Transverse colon (tissue), 4 donors: ENCODE measurements at regions not wholly inside any gene's neighbourhood (a gene's known extent, or its start where the extent isn't known, plus 50 kb on each side); places are given as distances from the start of the nearest gene placed in this dataset.

Experiments used
- DNase-seq: peaks from one replicate; pipeline ENCODE4 v3.0.0-alpha.2; 2019
- H3K27ac ChIP-seq, 4 donors: fragments of 200-600 bp; sonication (generic); 2 replicates each; pipeline ENCODE4 v1.5.1; 2016 to 2018; ENCODE audit warnings: inconsistent platforms in 4 of 4
- H3K27me3 ChIP-seq: fragments of 200-600 bp; sonication (generic); 2 replicates; pipeline ENCODE4 v1.5.1; 2017; ENCODE audit warnings: inconsistent platforms
- H3K36me3 ChIP-seq, 4 donors: fragments of 200-600 bp; sonication (generic); 2 replicates each; pipeline ENCODE4 v1.5.1; 2017 to 2019; ENCODE audit warnings: inconsistent platforms in 4 of 4
- H3K4me1 ChIP-seq, 4 donors: fragments of 200-600 bp; sonication (generic); 2 replicates each; pipeline ENCODE4 v1.5.1; 2017 to 2020; ENCODE audit warnings: inconsistent platforms in 4 of 4
- H3K4me3 ChIP-seq, 4 donors: fragments of 200-600 bp; sonication (generic); 1 replicate in 1 of 4; 2 replicates in 3 of 4; pipeline versions ENCODE4 v1.5.1 to v1.6.1; 2017 to 2019; ENCODE audit warnings: inconsistent platforms in 4 of 4
- H3K9me3 ChIP-seq, 2 donors: fragments of 200-600 bp; sonication (generic); 2 replicates each; pipeline ENCODE4 v1.5.1; 2017 to 2019; ENCODE audit warnings: inconsistent platforms in 2 of 2
- CTCF ChIP-seq, 5 experiments: fragments of 200-600 bp in 3 of 5; fragments of 450-650 bp in 2 of 5; sonication (generic) in 3 of 5; IDR thresholded peaks; 1 replicate in 2 of 5; 2 replicates in 3 of 5; pipeline ENCODE4 v1.5.1; 2016 to 2017; ENCODE audit warnings: antibody characterized with exemption in 5 of 5, inconsistent platforms in 3 of 5, mild to moderate bottlenecking in 2 of 5, moderate library complexity in 1 of 5
- EP300 ChIP-seq: sonication (generic); formaldehyde crosslinking; IDR thresholded peaks from one replicate; pipeline ENCODE4 v1.6.1; 2017; ENCODE audit warnings: antibody characterized with exemption, low read depth
- POLR2A ChIP-seq: fragments of 450-650 bp; IDR thresholded peaks from one replicate; pipeline ENCODE4 v1.6.1; 2016; ENCODE audit warnings: antibody characterized with exemption, mild to moderate bottlenecking, moderate library complexity
- POLR2AphosphoS5 ChIP-seq, 3 donors: sonication (generic); formaldehyde crosslinking; IDR thresholded peaks; one replicate each; pipeline ENCODE4 v1.6.1; 2016; ENCODE audit warnings: antibody characterized with exemption in 3 of 3
- WGBS, 2 donors: methylation state at CpG; one replicate each; pipeline ENCODE4 v1.1.5; 2018; ENCODE audit warnings: low coverage in 1 of 2; 5-methylcytosine and 5-hydroxymethylcytosine counted together
- in situ Hi-C, 4 donors: fragments of 200-750 bp; cut with MboI; loops; one replicate each; pipeline versions ENCODE4 v1.15.0 to v1.15.1; 2017; ENCODE audit warnings: low sequenced_read_pairs in 3 of 4, low pct_ligation_motif_present in 1 of 4, low pct_unique_long_range_greater_than_20kb in 1 of 4
- intact Hi-C: fragments of 100-400 bp; cut with DNase I; formaldehyde crosslinking; loops from one replicate; pipeline ENCODE4 v1.15.1; 2023; ENCODE audit warnings: low total_unique reads

- no peaks in the 10 kb centered on the region for H3K36me3 ChIP-seq
- in situ Hi-C loops = loop anchor here in 2 of 4 donors (25.0 kb wide), 1 partner anchor 411 kb away; the partner anchor contains the start of gene MN1 (in 2 of the 2)
- WGBS, 2 donors = 78 to 83% methylated on average over 3 of the region's 3 CpGs
- no peak for DNase-seq
- peaks cover 13% of the 10 kb centered on the region for H3K27me3 ChIP-seq
- no peaks in the 10 kb centered on the region for H3K4me1 ChIP-seq
- H3K4me3 ChIP-seq = no peak overlapping the region
- H3K27ac ChIP-seq = no peak overlapping the region
- intact Hi-C loops = no loop called here
- TF ChIP-seq POLR2AphosphoS5 (IDR thresholded peaks at IDR 0.05) (no peak), EP300 (no peak), POLR2A (no peak), CTCF (IDR thresholded peaks at IDR 0.05) (no peak)
- H3K9me3 ChIP-seq = no peaks in the 10 kb centered on the region
These were observed 400.2 kb downstream of the MN1 start for GRCh38 chr22:27401321-27401720.

GRCh38 chr22:27404441-27404840, 397.1 kb downstream of the MN1 start:
- intact Hi-C loops (no loop called here), in situ Hi-C loops (loop anchor here in 2 of 4 donors (25.0 kb wide), 1 partner anchor 408 kb away; the partner anchor contains the start of gene MN1 (in 2 of the 2))
- DNase-seq = no peak
- H3K4me1 ChIP-seq = no peaks in the 10 kb centered on the region
- H3K9me3 ChIP-seq = no peaks in the 10 kb centered on the region
- peaks cover 6% of the 10 kb centered on the region for H3K27me3 ChIP-seq
- WGBS, 2 donors = 75 to 100% methylated on average over 3 to 5 of the region's 5 CpGs
- no peak overlapping the region for H3K4me3 ChIP-seq
- TF ChIP-seq POLR2A (no peak), POLR2AphosphoS5 (IDR thresholded peaks at IDR 0.05) (no peak), CTCF (IDR thresholded peaks at IDR 0.05) (no peak), EP300 (no peak)
- no peaks in the 10 kb centered on the region for H3K36me3 ChIP-seq
- H3K27ac ChIP-seq = no peak overlapping the region

- Histone ChIP-seq H3K27me3 (no peaks in the 10 kb centered on the region), H3K4me1 (no peaks in the 10 kb centered on the region), H3K4me3 (no peak overlapping the region), H3K36me3 (no peaks in the 10 kb centered on the region), H3K9me3 (no peaks in the 10 kb centered on the region), H3K27ac (no peak overlapping the region)
- WGBS, 2 donors = 60 to 87% methylated on average over 3 to 10 of the region's 10 CpGs
- in situ Hi-C loops = loop anchor here in 2 of 4 donors (25.0 kb wide), 1 partner anchor 406 kb away; the partner anchor contains the start of gene MN1 (in 2 of the 2)
- DNase-seq = peak; percentile 57
- intact Hi-C loops = no loop called here
- TF ChIP-seq CTCF (IDR thresholded peaks at IDR 0.05) = peak; percentile 60 to 69 (median 69)
- TF ChIP-seq POLR2AphosphoS5 (IDR thresholded peaks at IDR 0.05) = no peak
These were observed 395.7 kb downstream of the MN1 start for GRCh38 chr22:27405672-27406388.

GRCh38 chr22:27406389-27406861, 395.1 kb downstream of the MN1 start:
- in situ Hi-C loops = loop anchor here in 2 of 4 donors (25.0 kb wide), 1 partner anchor 406 kb away; the partner anchor contains the start of gene MN1 (in 2 of the 2)
- intact Hi-C loops = no loop called here
- Histone ChIP-seq H3K9me3 (no peaks in the 10 kb centered on the region), H3K36me3 (no peaks in the 10 kb centered on the region), H3K27me3 (no peaks in the 10 kb centered on the region), H3K4me1 (no peaks in the 10 kb centered on the region), H3K4me3 (no peak overlapping the region), H3K27ac (no peak overlapping the region)
- no peak for TF ChIP-seq POLR2A
- TF ChIP-seq EP300 = no peak
- no peak for TF ChIP-seq POLR2AphosphoS5 (IDR thresholded peaks at IDR 0.05)
- TF ChIP-seq CTCF (IDR thresholded peaks at IDR 0.05) = no peak
- WGBS, 2 donors = 100% methylated on average over 2 of the region's 2 CpGs; no CpG with 5 or more reads in 1 of the 2 donors
- DNase-seq = no peak
